NB4 (cell line): ENCODE measurements at regions not wholly inside any gene's neighbourhood (a gene's known extent, or its start where the extent isn't known, plus 50 kb on each side); places are given as distances from the start of the nearest gene placed in this dataset.

Experiments used
- CTCF ChIP-seq: IDR thresholded peaks from one replicate; pipeline ENCODE4 v1.5.1; 2012; ENCODE audit warnings: low read depth, low read length
- MAX ChIP-seq: IDR thresholded peaks from 2 replicates; pipeline ENCODE4 v1.6.1; 2011; ENCODE audit warnings: low read depth, low read length
- POLR2A ChIP-seq: IDR thresholded peaks from 2 replicates; pipeline ENCODE4 v1.6.1; 2011; ENCODE audit warnings: mild to moderate bottlenecking; ENCODE audit not compliant: insufficient read length; ENCODE audit errors: extremely low read depth

GRCh38 chr5:73321757-73322436 is 126.7 kb downstream of the FOXD1 start:
- TF ChIP-seq CTCF (no peak), MAX (no peak), POLR2A (no peak)
